PC-9 (cell line): ENCODE measurements at regions not wholly inside any gene's neighbourhood (a gene's known extent, or its start where the extent isn't known, plus 50 kb on each side); places are given as distances from the start of the nearest gene placed in this dataset.

Source experiments
- CTCF ChIP-seq: fragments of 200-600 bp; sonication (generic); conservative IDR thresholded peaks from 2 replicates; pipeline ENCODE4 v1.6.1; 2017; ENCODE audit warnings: mixed run types, antibody characterized with exemption, mild to moderate bottlenecking, moderate library complexity
- EZH2 ChIP-seq: fragments of 200-600 bp; sonication (generic); IDR thresholded peaks from 2 replicates; pipeline ENCODE4 v1.8.0; 2017; ENCODE audit warnings: antibody characterized with exemption, low read depth

DNA sequence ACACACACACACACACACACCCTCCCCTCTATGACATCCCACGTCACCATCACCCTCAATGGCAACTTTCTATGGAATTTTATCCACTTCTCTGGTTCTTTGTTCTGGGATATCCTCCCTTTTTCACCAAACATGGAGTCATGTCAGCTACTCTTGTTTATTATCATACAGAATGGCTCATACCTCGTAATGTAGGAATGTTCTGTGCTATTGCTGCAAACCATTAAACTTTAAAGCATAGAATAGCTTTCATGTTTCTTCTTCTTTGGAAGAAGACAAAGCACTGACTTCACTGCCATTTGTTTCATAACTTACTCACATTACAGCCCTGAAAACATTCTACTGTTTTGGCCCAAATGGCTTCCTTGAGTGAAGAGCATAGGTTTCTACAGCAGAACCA lies 163.4 kb downstream of the FOXO1 start:
- no peak for TF ChIP-seq CTCF
- TF ChIP-seq EZH2, result no peak
